LNCAP (cell line): ENCODE measurements at regions not wholly inside any gene's neighbourhood (a gene's known extent, or its start where the extent isn't known, plus 50 kb on each side); places are given as distances from the start of the nearest gene placed in this dataset.

Experiments used
- CTCF ChIP-seq: fragments of 450-650 bp; IDR thresholded peaks from 2 replicates; pipeline ENCODE4 v1.5.1; 2017; ENCODE audit warnings: mild to moderate bottlenecking

- no peak for TF ChIP-seq CTCF
Observed at GRCh38 chr2:181817509-181817908, 74.0 kb upstream of the ITPRID2 start.

DNA sequence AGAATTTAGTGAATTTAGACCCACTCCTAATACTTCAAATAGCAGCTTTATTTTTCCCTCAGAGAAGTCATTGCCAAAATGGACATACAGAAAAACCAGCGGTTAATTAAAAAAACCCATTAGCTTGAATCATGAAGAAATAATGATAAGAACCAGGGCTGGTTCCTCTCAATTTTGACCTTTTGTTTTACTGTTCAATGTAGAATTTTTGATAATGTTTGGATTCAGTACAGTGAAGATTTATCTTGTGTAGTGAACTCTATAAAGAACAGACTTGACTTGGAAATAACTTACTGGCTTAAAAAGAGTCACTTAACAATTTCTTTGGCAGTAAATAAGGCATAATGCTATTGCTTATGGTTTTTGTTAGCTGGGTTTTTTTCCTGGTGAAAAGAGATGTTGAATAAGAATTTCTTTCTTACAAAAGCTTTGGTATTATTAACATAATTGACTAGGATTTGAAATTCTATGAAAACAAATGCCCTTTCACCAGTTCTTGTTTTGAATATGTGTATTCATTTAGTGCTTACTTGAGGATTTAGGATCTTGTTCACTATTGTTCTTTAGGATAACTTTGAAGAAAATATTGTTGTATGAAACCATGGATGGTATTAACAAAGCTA, 73.4 kb upstream of the ITPRID2 start:
- no peak for TF ChIP-seq CTCF

- no peak for TF ChIP-seq CTCF
Observed at GRCh38 chr2:181818840-181819239, 72.7 kb upstream of the ITPRID2 start.

DNA sequence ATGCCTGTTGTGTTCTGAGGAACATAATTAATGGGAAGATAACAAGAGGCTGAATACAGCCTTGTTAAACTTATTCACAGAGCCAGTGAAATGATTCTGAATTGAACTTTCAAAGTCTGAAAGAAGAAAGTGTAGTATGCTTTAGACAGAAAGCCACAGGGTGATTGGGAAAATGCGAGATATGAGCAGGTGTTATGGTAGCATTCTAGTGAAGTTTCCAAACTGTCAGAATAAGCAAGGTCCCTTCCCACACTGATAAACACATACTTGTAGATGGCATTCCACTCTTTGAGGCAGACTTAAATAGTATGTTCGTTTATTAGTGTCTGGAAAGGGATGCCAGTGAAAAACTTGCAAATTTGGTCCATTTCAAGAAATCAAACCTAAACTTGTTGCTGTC, 70.5 kb upstream of the ITPRID2 start:
- no peak for TF ChIP-seq CTCF

DNA sequence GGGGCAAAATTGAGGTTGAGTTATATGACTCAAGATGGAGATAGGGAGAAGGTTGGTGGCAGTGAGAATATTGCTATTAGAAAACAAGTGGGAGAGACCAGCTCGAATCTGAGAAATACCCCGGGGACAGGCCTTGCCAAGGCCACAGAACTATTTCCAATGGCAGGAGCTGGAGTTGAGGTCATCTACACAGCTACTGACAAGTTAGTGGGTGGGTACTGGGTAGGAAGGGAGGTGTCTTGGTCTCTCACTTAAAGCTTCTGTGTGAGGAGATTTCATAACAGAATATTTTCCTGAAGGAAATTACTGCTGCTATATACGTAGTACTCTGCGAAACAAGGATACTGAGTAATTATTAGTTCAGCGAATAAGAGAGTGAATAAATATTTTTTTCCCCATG, 69.4 kb upstream of the ITPRID2 start:
- TF ChIP-seq CTCF, result no peak

- TF ChIP-seq CTCF, result no peak
Observed at GRCh38 chr2:181823405-181823804, 68.1 kb upstream of the ITPRID2 start.

GRCh38 chr2:181828122-181828705, 63.3 kb upstream of the ITPRID2 start:
- no peak for TF ChIP-seq CTCF

GRCh38 chr2:181829230-181829629, 62.3 kb upstream of the ITPRID2 start:
- TF ChIP-seq CTCF, result no peak
